WTC11 (cell line): ENCODE measurements at regions not wholly inside any gene's neighbourhood (a gene's known extent, or its start where the extent isn't known, plus 50 kb on each side); places are given as distances from the start of the nearest gene placed in this dataset.

ENCODE experiments used
- ATAC-seq: fragments of 200-7000 bp; cut with Tn5 transposase; 2 replicates; pipeline ENCODE4 v1.10.0; 2021; ENCODE audit warnings: mild to moderate bottlenecking, moderate library complexity
- CTCF ChIA-PET: fragments of 300-600 bp; sonication (Branson Sonifier 250); formaldehyde crosslinking; loops from one replicate; lab custom pipeline; 2021; ENCODE audit warnings: antibody characterized with exemption; lab: Charles Lee
- POLR2A ChIA-PET: fragments of 350-600 bp; sonication (Branson Sonifier 250); formaldehyde crosslinking; loops from one replicate; lab custom pipeline; 2021; ENCODE audit warnings: antibody characterized with exemption; lab: Charles Lee
- DNase-seq: peaks from one replicate; pipeline ENCODE4 v3.0.0; 2021; ENCODE audit warnings: low spot score
- H3K27ac Mint-ChIP-seq: 2 replicates; pipeline ENCODE4 v1.8.0; 2021; ENCODE audit warnings: mixed read lengths
- H3K27me3 Mint-ChIP-seq: 2 replicates; pipeline ENCODE4 v1.8.0; 2021; ENCODE audit warnings: low read depth, mild to moderate bottlenecking, moderate library complexity, mixed read lengths
- H3K36me3 Mint-ChIP-seq: 2 replicates; pipeline ENCODE4 v1.8.0; 2021; ENCODE audit warnings: mixed read lengths
- H3K4me1 Mint-ChIP-seq: 2 replicates; pipeline ENCODE4 v1.8.0; 2022; ENCODE audit warnings: mixed read lengths
- H3K4me3 Mint-ChIP-seq: 2 replicates; pipeline ENCODE4 v1.8.0; 2021; ENCODE audit warnings: mild to moderate bottlenecking, moderate library complexity, mixed read lengths
- H3K9me3 Mint-ChIP-seq: 2 replicates; pipeline ENCODE4 v1.8.0; 2021; ENCODE audit warnings: mixed read lengths
- AFF4 ChIP-seq: sonication (generic); formaldehyde crosslinking; IDR thresholded peaks from 2 replicates; pipeline ENCODE4 v1.8.1; 2023; ENCODE audit warnings: mild to moderate bottlenecking, missing genetic modification reagents, borderline replicate concordance
- E2F5 ChIP-seq: sonication (generic); formaldehyde crosslinking; IDR thresholded peaks from 2 replicates; pipeline ENCODE4 v1.8.1; 2022; ENCODE audit warnings: mild to moderate bottlenecking, moderate library complexity, missing genetic modification reagents
- ESRRA ChIP-seq: sonication (generic); formaldehyde crosslinking; IDR thresholded peaks from 2 replicates; pipeline ENCODE4 v1.8.1; 2022; ENCODE audit warnings: mild to moderate bottlenecking, missing genetic modification reagents, borderline replicate concordance
- ETV6 ChIP-seq: sonication (generic); formaldehyde crosslinking; IDR thresholded peaks from 2 replicates; pipeline ENCODE4 v1.8.1; 2022; ENCODE audit warnings: mild to moderate bottlenecking, missing genetic modification reagents
- FOXP1 ChIP-seq: sonication (generic); formaldehyde crosslinking; IDR thresholded peaks from 2 replicates; pipeline ENCODE4 v1.8.0; 2022; ENCODE audit warnings: missing genetic modification reagents, mild to moderate bottlenecking, moderate library complexity, borderline replicate concordance
- GABPB1 ChIP-seq: sonication (generic); formaldehyde crosslinking; IDR thresholded peaks from 2 replicates; pipeline ENCODE4 v1.8.1; 2023; ENCODE audit warnings: mild to moderate bottlenecking, missing genetic modification reagents
- GTF2I ChIP-seq: fragments of 250-450 bp; sonication (Bioruptor Pico); conservative IDR thresholded peaks from 2 replicates; pipeline ENCODE4 v1.4.0; 2021; ENCODE audit warnings: mild to moderate bottlenecking
- KAT7 ChIP-seq: sonication (generic); formaldehyde crosslinking; IDR thresholded peaks from 2 replicates; pipeline ENCODE4 v1.8.1; 2023; ENCODE audit warnings: missing genetic modification reagents, mild to moderate bottlenecking, borderline replicate concordance
- MAX ChIP-seq: sonication (generic); formaldehyde crosslinking; IDR thresholded peaks from 2 replicates; pipeline ENCODE4 v1.8.0; 2022; ENCODE audit warnings: mild to moderate bottlenecking, missing genetic modification reagents
- NFYB ChIP-seq: sonication (generic); formaldehyde crosslinking; conservative IDR thresholded peaks from 2 replicates; pipeline ENCODE4 v1.8.0; 2022; ENCODE audit warnings: low read depth, missing genetic modification reagents
- PRRX2 ChIP-seq: fragments of 250-450 bp; sonication (Bioruptor Pico); IDR thresholded peaks from 2 replicates; pipeline ENCODE4 v1.8.0; 2021; ENCODE audit warnings: mild to moderate bottlenecking
- SMAD3 ChIP-seq: sonication (generic); formaldehyde crosslinking; IDR thresholded peaks from 2 replicates; pipeline ENCODE4 v1.8.0; 2022; ENCODE audit warnings: missing genetic modification reagents, mild to moderate bottlenecking, borderline replicate concordance
- USF2 ChIP-seq: sonication (generic); formaldehyde crosslinking; IDR thresholded peaks from 2 replicates; pipeline ENCODE4 v1.8.1; 2023; ENCODE audit warnings: mild to moderate bottlenecking, missing genetic modification reagents, moderate library complexity
- ZBTB21 ChIP-seq: sonication (generic); formaldehyde crosslinking; IDR thresholded peaks from 2 replicates; pipeline ENCODE4 v1.8.1; 2023; ENCODE audit warnings: mild to moderate bottlenecking, missing genetic modification reagents, borderline replicate concordance
- ZNF219 ChIP-seq: sonication (generic); formaldehyde crosslinking; IDR thresholded peaks from 2 replicates; pipeline ENCODE4 v1.8.0; 2023; ENCODE audit warnings: missing genetic modification reagents, mild to moderate bottlenecking, borderline replicate concordance
- ZNF281 ChIP-seq: sonication (generic); formaldehyde crosslinking; IDR thresholded peaks from 2 replicates; pipeline ENCODE4 v1.8.0; 2023; ENCODE audit warnings: mild to moderate bottlenecking, missing genetic modification reagents
- ZNF317 ChIP-seq: sonication (generic); formaldehyde crosslinking; IDR thresholded peaks from 2 replicates; pipeline ENCODE4 v1.8.1; 2023; ENCODE audit warnings: low read depth, mild to moderate bottlenecking, moderate library complexity, missing genetic modification reagents, borderline replicate concordance
- ZNF416 ChIP-seq: fragments of 250-450 bp; sonication (Bioruptor Pico); IDR thresholded peaks from 2 replicates; pipeline ENCODE4 v1.9.0; 2021; ENCODE audit warnings: mild to moderate bottlenecking, inconsistent platforms
- ZNF532 ChIP-seq: fragments of 250-450 bp; sonication (Bioruptor Pico); IDR thresholded peaks from 2 replicates; pipeline ENCODE4 v1.9.0; 2021; ENCODE audit warnings: mild to moderate bottlenecking, borderline replicate concordance

- DNase-seq: no peak
- Mint-ChIP-seq H3K27me3 (no peaks in the 10 kb centered on the region), H3K27ac (no peak overlapping the region), H3K9me3 (no peaks in the 10 kb centered on the region), H3K4me3 (no peak overlapping the region), H3K36me3 (no peaks in the 10 kb centered on the region), H3K4me1 (peaks cover 3% of the 10 kb centered on the region; the same call in 1 of the 2 replicates)
- ChIA-PET CTCF (no interaction called here), POLR2A (no interaction called here)
- no peak for TF ChIP-seq GABPB1
- no peak for TF ChIP-seq GTF2I (CRISPR knock-in tag)
- no peak for TF ChIP-seq E2F5 (CRISPR knock-in tag)
- no peak for TF ChIP-seq ESRRA (CRISPR knock-in tag)
- TF ChIP-seq ZNF219 (CRISPR knock-in tag): no peak
- TF ChIP-seq ZBTB21 (CRISPR knock-in tag): no peak
- no peak for TF ChIP-seq ZNF281 (CRISPR knock-in tag)
- TF ChIP-seq FOXP1 (CRISPR knock-in tag): no peak
- TF ChIP-seq PRRX2 (CRISPR knock-in tag): no peak
- TF ChIP-seq ZNF416 (CRISPR knock-in tag): no peak
- TF ChIP-seq ZNF317 (CRISPR knock-in tag): no peak
- ATAC-seq: no peak
Measured at GRCh38 chr6:137749696-137750211, 117.3 kb upstream of the TNFAIP3 start.

GRCh38 chr6:137750297-137750696 is 116.8 kb upstream of the TNFAIP3 start:
- no peaks in the 10 kb centered on the region for H3K27me3 Mint-ChIP-seq
- no peaks in the 10 kb centered on the region for H3K36me3 Mint-ChIP-seq
- ChIA-PET POLR2A (no interaction called here), CTCF (no interaction called here)
- H3K9me3 Mint-ChIP-seq: no peaks in the 10 kb centered on the region
- no peak overlapping the region for H3K27ac Mint-ChIP-seq
- no peak overlapping the region for H3K4me3 Mint-ChIP-seq
- H3K4me1 Mint-ChIP-seq: peaks cover 3% of the 10 kb centered on the region; the same call in 1 of the 2 replicates
- DNase-seq: no peak
- ATAC-seq: no peak
- TF ChIP-seq GTF2I (CRISPR knock-in tag): no peak
- no peak for TF ChIP-seq ZNF281 (CRISPR knock-in tag)
- no peak for TF ChIP-seq NFYB (CRISPR knock-in tag)
- no peak for TF ChIP-seq KAT7 (CRISPR knock-in tag)
- TF ChIP-seq MAX (CRISPR knock-in tag): no peak
- TF ChIP-seq ETV6: no peak
- TF ChIP-seq USF2 (CRISPR knock-in tag): no peak
- TF ChIP-seq ZNF532: no peak
- TF ChIP-seq AFF4 (CRISPR knock-in tag): no peak
- TF ChIP-seq SMAD3: no peak
